H9 (cell line): ENCODE measurements at regions not wholly inside any gene's neighbourhood (a gene's known extent, or its start where the extent isn't known, plus 50 kb on each side); places are given as distances from the start of the nearest gene placed in this dataset.

Experiments used
- DNase-seq: peaks from one replicate; pipeline ENCODE4 v3.0.0-alpha.2; 2017
- H2AFZ ChIP-seq: one replicate; pipeline ENCODE4 v1.6.1; 2013; ENCODE audit warnings: mild to moderate bottlenecking, low read length, control low read depth, moderate library complexity
- H2AK5ac ChIP-seq: 2 replicates; pipeline ENCODE4 v1.6.1; 2013; ENCODE audit warnings: low read length, control low read depth, mixed read lengths; ENCODE audit not compliant: insufficient read length
- H2BK120ac ChIP-seq: one replicate; pipeline ENCODE4 v1.6.1; 2013; ENCODE audit warnings: low read depth, mild to moderate bottlenecking, low read length, control low read depth, inconsistent platforms; ENCODE audit not compliant: poor library complexity, severe bottlenecking
- H2BK12ac ChIP-seq: 2 replicates; pipeline ENCODE4 v1.6.1; 2013; ENCODE audit warnings: low read length, control low read depth, mixed read lengths, low read depth; ENCODE audit not compliant: insufficient read length
- H2BK15ac ChIP-seq: 2 replicates; pipeline ENCODE4 v1.6.1; 2013; ENCODE audit warnings: low read depth, low read length, control low read depth
- H2BK20ac ChIP-seq: one replicate; pipeline ENCODE4 v1.6.1; 2013; ENCODE audit warnings: low read depth, mild to moderate bottlenecking, low read length, control low read depth, inconsistent platforms; ENCODE audit not compliant: poor library complexity, severe bottlenecking
- H2BK5ac ChIP-seq: 2 replicates; pipeline ENCODE4 v1.6.1; 2013; ENCODE audit warnings: low read length, control low read depth, mixed read lengths; ENCODE audit not compliant: insufficient read length
- H3K14ac ChIP-seq: 2 replicates; pipeline ENCODE4 v1.6.1; 2013; ENCODE audit warnings: low read length, control low read depth; ENCODE audit not compliant: insufficient read depth
- H3K18ac ChIP-seq: 2 replicates; pipeline ENCODE4 v1.6.1; 2013; ENCODE audit warnings: low read depth, mild to moderate bottlenecking, mixed read lengths, low read length, control low read depth; ENCODE audit not compliant: insufficient read length
- H3K23ac ChIP-seq: 2 replicates; pipeline ENCODE4 v1.6.1; 2013; ENCODE audit warnings: low read length, control low read depth, mixed read lengths, low read depth; ENCODE audit not compliant: insufficient read length
- H3K23me2 ChIP-seq: 2 replicates; pipeline ENCODE4 v1.6.1; 2013; ENCODE audit warnings: low read depth, mild to moderate bottlenecking, mixed read lengths, low read length, control low read depth; ENCODE audit not compliant: insufficient read length, poor library complexity, severe bottlenecking
- H3K27ac ChIP-seq: 2 replicates; pipeline ENCODE4 v1.5.1; 2013; ENCODE audit warnings: low read length, control low read depth, mixed read lengths, low read depth; ENCODE audit not compliant: insufficient read length
- H3K27me3 ChIP-seq: 2 replicates; pipeline ENCODE4 v1.6.1; 2013; ENCODE audit warnings: low read length, control low read depth, inconsistent platforms; ENCODE audit not compliant: insufficient read depth
- H3K4ac ChIP-seq: 2 replicates; pipeline ENCODE4 v1.6.1; 2013; ENCODE audit warnings: low read depth, mild to moderate bottlenecking, control low read depth, inconsistent platforms, low read length, moderate library complexity
- H3K4me1 ChIP-seq: 2 replicates; pipeline ENCODE4 v1.6.1; 2013; ENCODE audit warnings: low read length, control low read depth, inconsistent platforms; ENCODE audit not compliant: insufficient read depth
- H3K4me2 ChIP-seq: 2 replicates; pipeline ENCODE4 v1.6.1; 2013; ENCODE audit warnings: low read length, control low read depth, mixed read lengths; ENCODE audit not compliant: insufficient read length, insufficient read depth
- H3K56ac ChIP-seq: 2 replicates; pipeline ENCODE4 v1.6.1; 2013; ENCODE audit warnings: low read depth, mild to moderate bottlenecking, mixed read lengths, low read length, control low read depth; ENCODE audit not compliant: insufficient read length
- H3K79me1 ChIP-seq: 2 replicates; pipeline ENCODE4 v1.6.1; 2013; ENCODE audit warnings: low read depth, mild to moderate bottlenecking, moderate library complexity, low read length, control low read depth, inconsistent platforms; ENCODE audit not compliant: insufficient read depth, poor library complexity, severe bottlenecking
- H3K79me2 ChIP-seq: 2 replicates; pipeline ENCODE4 v1.6.1; 2013; ENCODE audit warnings: low read length, control low read depth, inconsistent platforms; ENCODE audit not compliant: insufficient read depth
- H3K9ac ChIP-seq: 2 replicates; pipeline ENCODE4 v1.6.1; 2013; ENCODE audit warnings: low read length, control low read depth, mixed read lengths; ENCODE audit not compliant: insufficient read length; ENCODE audit errors: extremely low read depth
- H3K9me3 ChIP-seq: one replicate; pipeline ENCODE4 v1.6.1; 2013; ENCODE audit warnings: low read depth, low read length, inconsistent platforms; ENCODE audit not compliant: control insufficient read depth
- H3T11ph ChIP-seq: one replicate; pipeline ENCODE4 v1.6.1; 2013; ENCODE audit warnings: mild to moderate bottlenecking, low read length, control low read depth, inconsistent platforms
- H4K20me1 ChIP-seq: one replicate; pipeline ENCODE4 v1.6.1; 2013; ENCODE audit not compliant: control insufficient read depth, insufficient read length, insufficient read depth
- H4K5ac ChIP-seq: 2 replicates; pipeline ENCODE4 v1.6.1; 2013; ENCODE audit warnings: low read depth, mild to moderate bottlenecking, mixed read lengths, low read length, control low read depth; ENCODE audit not compliant: insufficient read length
- H4K8ac ChIP-seq: replicated peaks from 2 replicates; pipeline ENCODE4 v1.6.1; 2013; ENCODE audit warnings: low read length, control low read depth, mixed read lengths, low read depth; ENCODE audit not compliant: insufficient read length
- H4K91ac ChIP-seq: 2 replicates; pipeline ENCODE4 v1.6.1; 2013; ENCODE audit warnings: low read depth, mild to moderate bottlenecking, moderate library complexity, mixed read lengths, low read length, control low read depth; ENCODE audit not compliant: insufficient read length
- H3K27ac Mint-ChIP-seq, 3 experiments: 2 replicates in 2 of 3; 3 replicates in 1 of 3; pipeline ENCODE4 v1.8.0; 2020 to 2021; ENCODE audit warnings: mixed read lengths in 3 of 3, mild to moderate bottlenecking in 1 of 3, moderate library complexity in 1 of 3
- H3K27me3 Mint-ChIP-seq: 2 replicates; pipeline ENCODE4 v1.8.0; 2021; ENCODE audit warnings: low read depth, mild to moderate bottlenecking, moderate library complexity, mixed read lengths
- H3K36me3 Mint-ChIP-seq, 3 experiments: 2 replicates in 2 of 3; 3 replicates in 1 of 3; pipeline ENCODE4 v1.8.0; 2020 to 2021; ENCODE audit warnings: low read depth in 3 of 3, mixed read lengths in 3 of 3; ENCODE audit not compliant: insufficient read depth in 1 of 3
- H3K4me1 Mint-ChIP-seq, 2 experiments: 2 replicates each; pipeline ENCODE4 v1.8.0; 2020; ENCODE audit warnings: mixed read lengths in 2 of 2
- H3K4me3 Mint-ChIP-seq, 2 experiments: 2 replicates in 1 of 2; 3 replicates in 1 of 2; pipeline ENCODE4 v1.8.0; 2020 to 2021; ENCODE audit warnings: mild to moderate bottlenecking in 2 of 2, mixed read lengths in 2 of 2, moderate library complexity in 1 of 2
- H3K9me3 Mint-ChIP-seq, 2 experiments: 2 replicates in 1 of 2; 3 replicates in 1 of 2; pipeline ENCODE4 v1.8.0; 2020; ENCODE audit warnings: mild to moderate bottlenecking in 2 of 2, mixed read lengths in 2 of 2, moderate library complexity in 1 of 2
- CTCF ChIP-seq: fragments of 200-600 bp; sonication (generic); conservative IDR thresholded peaks from 3 replicates; pipeline ENCODE4 v1.8.0; 2021; ENCODE audit warnings: antibody characterized with exemption, mild to moderate bottlenecking
- WGBS: extraction: QIAGEN DNeasy Blood & Tissue Kit; methylation state at CpG from one replicate; pipeline ENCODE4 v1.1.7; 2013; ENCODE audit warnings: missing lambda C conversion rate, low lambda C conversion rate, mixed read lengths; ENCODE audit not compliant: insufficient read length; ENCODE audit errors: extremely low coverage; 5-methylcytosine and 5-hydroxymethylcytosine counted together

GRCh38 chr2:207418419-207418818 lies 111.3 kb upstream of the CREB1 start:
- Histone ChIP-seq H3K4me2 (no peak overlapping the region), H3K23me2 (no peaks in the 10 kb centered on the region), H4K91ac (no peak overlapping the region), H2BK5ac (no peak overlapping the region), H2AFZ (no peak overlapping the region), H3K79me1 (no peaks in the 10 kb centered on the region), H3K27ac (no peak overlapping the region), H3K4me1 (peaks cover 19% of the 10 kb centered on the region; the same call in 1 of the 2 replicates), H2BK20ac (no peak overlapping the region), H3K9ac (no peak overlapping the region), H3K27me3 (no peaks in the 10 kb centered on the region), H3K23ac (no peak overlapping the region), H2BK15ac (no peak overlapping the region), H2BK12ac (no peak overlapping the region), H3K4ac (no peak overlapping the region), H3K56ac (no peak overlapping the region), H3T11ph (no peak overlapping the region), H3K18ac (no peak overlapping the region), H4K20me1 (no peaks in the 10 kb centered on the region), H2BK120ac (no peak overlapping the region), H3K14ac (no peak overlapping the region), H3K79me2 (no peaks in the 10 kb centered on the region), H4K8ac (no peak overlapping the region), H2AK5ac (no peak overlapping the region), H4K5ac (no peak overlapping the region), H3K9me3 (no peaks in the 10 kb centered on the region)
- peaks cover 33 to 40% of the 10 kb centered on the region in 2 experiments for H3K4me1 Mint-ChIP-seq
- peaks cover 0 to 1% (median 0%) of the 10 kb centered on the region in 3 experiments; a peak in 1 of 7 replicates for H3K36me3 Mint-ChIP-seq
- H3K27ac Mint-ChIP-seq = no peak overlapping the region
- no peak overlapping the region for H3K4me3 Mint-ChIP-seq
- no peaks in the 10 kb centered on the region for H3K27me3 Mint-ChIP-seq
- TF ChIP-seq CTCF = no peak
- WGBS = no CpG with 5 or more reads among the region's 4 CpGs
- no peak for DNase-seq
- no peaks in the 10 kb centered on the region for H3K9me3 Mint-ChIP-seq
